Iris pigment epithelial cell (primary cell): ENCODE measurements at regions not wholly inside any gene's neighbourhood (a gene's known extent, or its start where the extent isn't known, plus 50 kb on each side); places are given as distances from the start of the nearest gene placed in this dataset.
"Not testable (repeated sequence)": the region's sequence is repeated elsewhere in the genome, so short reads cannot be mapped to it uniquely, and the experiment has no call there.

ENCODE experiments used
- DNase-seq: peaks from one replicate; pipeline ENCODE4 v3.0.0-alpha.2; 2011; ENCODE audit warnings: low read depth

DNA sequence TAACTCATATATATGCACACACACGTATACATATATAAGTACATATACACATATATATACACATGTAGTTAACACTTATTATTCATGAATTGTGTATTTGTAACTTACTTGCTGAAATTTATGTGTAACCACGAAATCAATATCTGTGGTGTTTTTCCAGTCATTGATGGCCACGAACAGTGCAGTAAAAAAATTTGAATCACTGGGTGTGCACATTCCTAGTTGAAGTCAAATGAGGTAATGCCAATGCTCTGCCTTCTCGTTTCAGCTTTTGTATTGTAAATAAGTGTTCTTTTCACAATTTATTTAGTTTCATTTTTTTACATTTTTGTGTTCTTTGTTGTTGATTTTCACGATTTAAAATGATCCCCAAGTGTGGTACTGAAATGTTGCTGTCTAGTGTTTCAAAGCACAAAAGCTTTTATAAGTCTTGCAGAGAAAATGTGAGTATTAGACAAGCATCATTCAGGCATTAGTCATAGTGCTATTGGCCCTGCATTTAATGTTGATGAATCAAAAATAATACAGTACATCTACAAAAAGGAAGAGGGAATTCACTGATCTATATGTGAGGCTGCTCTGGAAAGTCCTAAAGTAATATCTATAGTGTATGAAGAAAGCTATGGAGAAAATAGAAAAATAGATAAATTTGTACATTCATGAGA, 419.0 kb downstream of the DSC3 start:
- peak; percentile 10 for DNase-seq

DNA sequence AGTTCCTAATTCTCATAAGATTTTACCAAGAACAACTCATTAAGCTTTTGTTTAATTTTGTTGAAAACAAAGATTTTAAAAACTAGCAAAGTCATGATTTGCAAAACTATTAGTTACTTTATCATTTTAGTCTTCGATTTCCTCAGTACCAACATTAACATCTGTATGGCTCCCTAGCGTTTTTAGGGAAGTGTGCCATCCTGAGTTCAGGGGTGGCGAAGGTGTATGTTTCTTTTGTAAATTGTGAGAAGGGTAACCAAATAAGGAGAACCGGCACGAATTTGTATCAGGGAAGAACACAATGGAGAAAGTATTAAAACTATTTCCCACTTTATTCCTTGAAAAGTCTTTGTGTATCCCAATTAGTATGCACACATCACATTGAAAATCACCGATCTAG, 419.9 kb downstream of the DSC3 start:
- no peak for DNase-seq

DNA sequence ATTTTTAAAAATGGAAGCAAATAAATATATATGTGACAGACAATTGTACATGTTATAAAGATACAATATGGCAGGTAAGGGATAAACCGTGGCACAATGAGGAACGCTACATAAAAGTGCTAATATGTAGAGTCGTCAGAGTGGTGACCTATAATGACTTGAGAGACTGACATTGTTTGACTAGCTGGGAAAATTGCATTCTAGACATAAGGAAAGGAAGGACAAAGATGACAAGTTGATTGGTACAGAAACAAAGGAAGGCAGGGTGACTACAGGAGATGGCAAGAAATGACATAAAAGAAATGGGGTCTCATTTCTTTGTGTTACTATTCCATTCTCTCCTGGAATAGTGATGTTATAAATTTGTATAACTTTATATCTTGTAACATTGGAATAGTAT, 420.4 kb downstream of the DSC3 start:
- no peak for DNase-seq

DNA sequence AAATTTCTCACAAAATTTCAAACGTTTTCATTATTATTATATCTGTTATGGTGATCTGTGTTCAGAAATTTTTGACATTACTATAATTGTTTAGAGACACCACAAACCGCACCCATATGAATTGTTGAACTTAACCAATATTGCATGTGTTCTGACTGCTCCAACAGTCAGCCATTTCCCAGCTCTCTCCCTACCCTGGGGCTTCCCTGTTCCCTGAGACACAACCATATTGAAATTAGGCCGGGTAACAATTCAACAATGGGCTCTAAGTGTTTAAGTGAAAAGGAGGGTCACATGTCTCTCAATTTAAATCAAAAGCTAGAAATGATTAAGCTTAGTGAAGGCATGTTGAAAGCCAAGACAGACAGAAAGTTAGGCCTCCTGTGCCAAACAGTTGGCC, 424.0 kb downstream of the DSC3 start:
- DNase-seq = no peak

DNA sequence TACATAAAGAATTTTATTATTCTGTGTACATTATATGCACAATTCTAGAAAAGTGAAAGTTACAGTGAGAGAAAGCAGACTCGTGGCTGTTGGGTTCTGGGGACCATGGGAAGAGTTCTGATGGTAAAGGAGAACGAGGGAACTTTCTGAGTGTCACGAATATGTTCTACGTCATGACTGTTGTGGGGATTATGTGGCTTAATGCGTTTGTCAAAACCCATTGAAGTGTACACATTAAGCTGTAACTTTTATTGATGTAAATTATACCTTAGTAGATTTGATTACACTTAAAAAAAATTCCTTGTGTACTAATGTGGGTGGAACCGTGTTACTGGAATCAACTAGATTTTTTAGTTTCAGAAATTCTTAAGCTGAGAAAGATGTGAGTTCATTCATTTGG, 426.1 kb downstream of the DSC3 start:
- no peak for DNase-seq

DNA sequence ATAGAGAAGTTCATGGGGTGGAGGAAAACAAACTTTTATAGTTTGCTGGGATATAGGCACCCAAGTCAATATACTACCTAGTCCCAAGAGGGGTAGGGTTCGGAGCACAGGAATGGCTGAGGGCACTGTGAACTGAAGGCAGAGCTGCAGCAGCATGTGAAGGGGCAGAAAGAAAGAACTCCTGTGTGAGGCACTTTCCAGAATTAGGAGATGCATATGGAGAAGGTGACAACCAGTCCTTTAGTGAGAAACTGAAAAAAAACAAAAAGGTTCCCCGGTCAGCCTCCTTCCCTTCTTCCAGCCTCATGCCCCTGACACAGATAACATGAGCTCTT, 429.1 kb downstream of the DSC3 start:
- DNase-seq = no peak

DNA sequence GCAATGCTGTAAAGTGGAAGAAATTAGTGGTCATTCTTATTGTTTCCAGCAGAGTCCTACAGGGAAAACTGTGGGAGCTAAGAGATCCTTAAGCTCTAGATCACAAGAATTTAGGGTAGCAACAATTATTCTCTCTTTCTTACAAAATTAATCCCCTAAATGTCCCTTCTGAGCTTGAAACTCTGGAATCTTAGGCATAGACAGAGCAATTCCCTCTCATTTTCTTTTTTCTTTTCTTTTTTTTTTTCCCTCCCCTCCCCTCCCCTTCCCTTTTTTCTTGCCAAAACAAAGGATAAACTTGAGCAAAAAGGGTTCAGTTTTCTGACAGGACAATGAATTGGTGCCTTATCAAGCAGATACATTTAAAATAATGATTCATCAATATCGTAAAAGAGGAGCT, 441.0 kb downstream of the DSC3 start:
- no peak for DNase-seq

DNA sequence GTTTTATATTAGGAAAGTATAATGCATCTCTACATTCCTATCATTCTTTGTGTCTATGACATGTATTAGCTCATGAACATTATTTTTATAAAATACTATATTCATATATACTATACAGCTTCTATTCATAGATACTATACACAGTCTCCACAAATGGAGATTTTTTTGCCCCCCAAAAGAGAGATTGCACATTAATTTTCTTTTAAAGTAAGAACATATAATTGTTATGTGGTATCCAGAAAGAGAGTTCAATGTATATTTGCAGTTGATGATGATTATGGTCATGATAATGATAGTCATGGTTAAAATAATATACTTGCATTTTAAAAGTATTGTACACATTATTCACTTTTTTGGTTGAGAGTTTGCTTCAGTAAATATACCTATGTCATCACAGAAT, 445.3 kb downstream of the DSC3 start:
- no peak for DNase-seq

DNA sequence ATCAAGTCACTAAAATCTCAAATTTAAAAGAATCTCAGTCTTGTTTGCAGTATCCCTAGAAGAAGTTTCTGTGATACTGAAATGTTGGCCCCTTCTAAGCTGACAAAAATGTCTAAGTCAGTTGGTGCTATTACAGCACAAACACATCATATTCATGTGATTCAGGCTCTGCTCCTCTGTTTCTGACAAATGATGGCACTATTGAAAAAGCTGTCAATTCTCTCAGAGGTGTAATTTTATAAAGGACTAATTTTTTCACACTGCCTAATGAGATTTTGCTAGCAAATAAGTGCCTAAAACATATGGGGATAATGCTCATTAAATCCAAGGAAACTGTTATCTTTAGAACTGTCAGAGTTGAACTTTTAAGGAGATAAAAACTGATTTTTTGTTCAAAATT, 445.9 kb downstream of the DSC3 start:
- DNase-seq = no peak

DNA sequence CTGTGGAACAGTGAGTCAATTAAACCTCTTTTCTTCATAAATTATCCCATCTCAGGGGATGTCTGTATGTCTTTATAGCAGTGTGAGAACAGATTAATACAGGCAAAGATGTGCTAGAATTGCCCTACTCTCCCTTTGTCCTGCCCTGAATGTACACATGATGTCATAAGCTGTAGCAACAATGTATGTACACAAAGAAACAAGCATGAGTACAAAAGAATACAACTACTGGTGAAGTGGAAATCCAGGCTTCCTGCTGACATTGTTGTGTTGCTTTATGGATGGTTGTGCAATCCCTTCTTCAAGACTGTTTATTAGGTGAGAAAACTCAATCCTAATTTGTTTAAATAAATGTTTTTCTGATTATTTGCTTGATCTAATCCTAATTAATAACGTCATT, 446.6 kb downstream of the DSC3 start:
- no peak for DNase-seq

DNA sequence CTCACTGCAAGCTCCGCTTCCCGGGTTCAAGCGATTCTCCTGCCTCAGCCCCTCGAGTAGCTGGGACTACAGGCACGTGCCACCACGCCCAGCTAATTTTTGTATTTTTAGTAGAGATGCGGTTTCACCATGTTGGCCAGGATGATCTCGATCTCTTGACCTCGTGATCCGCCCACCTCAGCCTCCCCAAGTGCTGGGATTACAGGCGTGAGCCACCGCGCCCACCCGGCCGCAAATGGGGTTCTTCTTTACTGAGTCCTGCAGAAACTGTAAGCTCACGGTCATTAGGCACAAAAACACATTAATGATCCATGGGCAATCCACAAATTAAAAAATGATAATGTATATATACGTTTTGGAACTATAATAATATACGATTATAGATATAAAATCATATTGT, 447.6 kb downstream of the DSC3 start:
- DNase-seq = not testable (repeated sequence)

DNA sequence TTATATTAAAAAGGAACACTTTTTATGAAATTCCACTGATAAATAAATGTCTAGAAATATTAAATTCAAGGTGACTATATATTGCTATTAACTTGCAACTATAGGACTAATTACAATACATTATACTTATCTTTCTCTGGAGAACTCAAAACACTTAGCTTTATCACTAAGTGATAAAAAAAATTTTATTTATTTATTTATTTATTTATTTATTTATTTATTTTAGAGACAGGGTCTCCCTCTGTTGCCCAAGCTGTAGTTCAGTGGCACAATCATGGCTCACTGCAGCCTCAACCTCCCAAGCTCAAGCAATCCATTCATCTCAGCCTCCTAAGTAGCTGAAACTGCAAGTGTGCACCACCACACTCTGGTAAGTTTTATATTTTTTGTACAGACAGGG, 451.1 kb downstream of the DSC3 start:
- no peak for DNase-seq

DNA sequence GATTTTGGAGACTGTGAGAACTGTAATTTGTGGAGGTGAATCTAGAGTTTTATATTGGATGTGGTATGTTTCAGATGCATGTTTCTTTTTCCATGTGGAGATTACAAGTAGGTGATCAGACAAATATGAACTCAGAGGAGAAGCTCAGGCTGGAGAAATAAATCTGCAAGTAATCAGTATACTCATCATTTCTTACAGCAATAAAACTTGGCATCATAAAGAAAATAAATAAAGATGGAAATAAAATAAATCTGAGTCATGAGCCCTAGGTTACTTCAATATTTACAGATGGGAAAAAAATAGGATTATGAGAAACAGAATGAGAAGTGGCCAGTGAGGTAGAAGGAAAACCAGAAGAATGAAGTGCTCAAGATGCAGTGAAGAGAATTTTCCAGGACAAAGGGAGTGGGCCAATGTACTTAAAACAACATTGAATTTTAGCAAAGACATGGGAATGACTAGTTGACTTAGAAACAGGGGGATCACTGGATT, 453.8 kb downstream of the DSC3 start:
- no peak for DNase-seq

DNA sequence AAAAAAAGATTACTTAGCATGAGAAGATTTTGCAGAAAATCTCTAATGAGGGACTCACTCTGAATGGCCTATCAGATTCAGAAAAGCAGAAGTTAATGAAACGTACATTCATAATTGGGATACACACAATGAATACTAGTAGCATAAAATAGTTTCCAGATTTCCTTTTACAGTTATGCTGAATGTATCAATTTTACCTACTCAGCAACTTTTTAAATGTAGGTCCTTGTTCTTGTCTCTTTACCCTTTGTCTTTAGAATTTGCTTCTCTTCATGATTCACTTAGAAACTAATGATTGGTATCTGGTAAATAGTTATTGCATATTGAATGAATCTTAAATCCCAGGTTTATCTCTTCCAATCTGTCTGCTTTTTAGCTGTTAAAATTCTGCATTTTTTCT, 458.8 kb downstream of the DSC3 start:
- DNase-seq = no peak

DNA sequence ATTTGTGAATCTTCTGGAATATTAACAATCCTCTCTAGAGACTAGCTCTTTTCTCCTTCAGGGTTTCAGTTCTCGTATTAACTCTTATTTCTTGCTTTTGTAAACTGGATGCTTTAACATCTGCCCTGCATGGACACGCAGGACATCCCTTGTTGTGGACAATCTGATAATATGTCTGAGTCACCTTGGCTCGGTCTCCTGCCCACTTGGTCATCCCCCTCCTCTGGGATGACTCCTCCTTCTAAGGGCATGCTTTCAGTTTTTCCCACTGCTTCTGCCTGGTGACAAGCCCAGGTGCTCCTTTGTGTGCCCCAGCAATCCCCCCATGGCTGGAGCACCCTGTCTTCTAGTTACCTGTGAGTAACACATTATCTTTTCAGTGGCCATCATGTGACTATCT, 460.5 kb downstream of the DSC3 start:
- DNase-seq = no peak

DNA sequence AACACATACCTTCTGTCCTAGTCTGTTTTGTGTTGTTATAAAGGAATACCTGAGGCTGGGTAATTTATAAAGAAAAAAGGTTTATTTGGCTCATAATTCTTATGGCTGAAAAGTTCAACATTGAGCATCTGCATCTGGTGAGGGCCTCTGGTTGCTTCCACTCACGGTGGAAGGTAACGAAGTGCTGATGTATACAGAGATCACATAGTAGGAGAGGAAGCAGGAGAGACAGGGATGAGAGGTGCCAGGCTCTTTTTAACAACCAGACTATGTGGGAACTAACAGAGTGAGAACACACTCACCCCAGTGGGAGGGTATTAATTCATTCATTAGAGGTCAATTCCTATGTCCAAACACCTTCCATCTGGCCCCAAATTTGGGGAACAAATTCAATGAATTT, 463.8 kb downstream of the DSC3 start:
- no peak for DNase-seq

DNA sequence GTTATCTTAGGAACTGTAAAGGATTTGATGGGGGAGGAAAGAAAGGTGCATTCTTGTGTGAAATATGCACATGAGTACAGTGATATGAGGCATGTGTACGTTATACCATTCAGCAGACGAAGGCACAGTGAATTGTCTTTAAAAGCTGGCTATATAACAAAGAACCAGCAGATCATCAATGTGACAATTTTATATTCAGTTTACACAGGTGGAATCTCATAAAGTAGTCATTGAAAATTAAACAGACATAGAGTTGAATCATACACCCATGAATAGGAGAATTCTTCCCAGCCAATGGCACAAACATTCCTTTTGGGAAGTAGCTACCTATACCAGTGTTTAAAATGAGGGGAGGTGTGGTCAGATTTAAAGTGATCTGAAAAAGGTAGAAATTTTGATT, 470.3 kb downstream of the DSC3 start:
- DNase-seq = no peak

DNA sequence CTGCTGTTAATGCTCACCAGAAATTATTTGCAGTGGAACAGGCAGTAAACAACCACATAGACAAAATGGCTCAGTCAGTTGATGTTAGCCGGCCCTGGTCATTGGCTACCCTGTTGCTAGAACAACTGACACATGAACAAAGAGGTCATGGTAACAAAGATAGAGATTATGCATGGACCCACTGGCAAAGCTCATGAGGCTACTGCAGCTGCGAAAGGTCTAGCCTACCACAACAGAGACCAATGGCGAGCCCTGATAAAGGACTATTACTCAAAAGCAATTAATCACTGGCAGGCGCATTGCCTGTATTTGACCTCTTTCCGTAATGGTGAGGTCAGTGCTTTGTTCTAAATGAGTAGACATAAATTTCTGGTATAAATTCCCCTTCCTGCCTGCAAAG, 474.2 kb downstream of the DSC3 start:
- DNase-seq = no peak

DNA sequence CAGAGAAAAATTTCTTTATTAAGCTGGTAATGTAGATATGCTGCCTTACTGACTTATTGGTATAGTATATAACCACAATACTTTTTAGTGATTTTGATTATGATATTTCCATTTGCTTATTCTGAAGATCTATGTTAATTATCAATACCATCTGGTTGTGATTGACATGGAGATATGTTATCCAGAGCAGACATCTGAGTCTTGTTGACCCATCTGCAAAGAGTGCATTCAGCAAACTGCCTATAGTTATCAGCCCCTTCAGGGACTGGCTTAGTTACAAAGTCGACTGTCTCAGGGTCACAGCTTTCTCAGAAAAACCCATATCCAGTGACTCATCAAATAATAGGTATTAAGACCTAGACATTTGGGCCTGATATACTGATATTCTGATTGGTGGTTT, 475.7 kb downstream of the DSC3 start:
- no peak for DNase-seq

DNA sequence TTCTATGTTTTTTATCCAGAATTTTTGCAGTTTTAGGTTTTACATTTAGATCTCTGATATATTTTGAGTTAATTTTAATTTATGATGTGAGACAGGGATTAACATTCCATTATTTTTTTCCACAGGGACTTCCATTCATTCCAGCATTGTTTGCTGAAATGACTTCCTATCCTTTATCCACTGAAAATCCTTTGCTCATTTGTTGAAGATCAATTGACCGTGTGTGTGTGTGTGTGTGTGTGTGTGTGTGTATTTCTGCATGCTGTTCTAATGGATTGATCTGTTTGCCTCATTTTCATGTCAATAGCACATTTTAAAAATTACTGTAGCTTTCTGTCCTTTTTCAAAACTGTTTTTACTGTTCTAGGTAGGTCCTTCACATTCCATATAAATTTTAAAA, 480.3 kb downstream of the DSC3 start:
- no peak for DNase-seq

DNA sequence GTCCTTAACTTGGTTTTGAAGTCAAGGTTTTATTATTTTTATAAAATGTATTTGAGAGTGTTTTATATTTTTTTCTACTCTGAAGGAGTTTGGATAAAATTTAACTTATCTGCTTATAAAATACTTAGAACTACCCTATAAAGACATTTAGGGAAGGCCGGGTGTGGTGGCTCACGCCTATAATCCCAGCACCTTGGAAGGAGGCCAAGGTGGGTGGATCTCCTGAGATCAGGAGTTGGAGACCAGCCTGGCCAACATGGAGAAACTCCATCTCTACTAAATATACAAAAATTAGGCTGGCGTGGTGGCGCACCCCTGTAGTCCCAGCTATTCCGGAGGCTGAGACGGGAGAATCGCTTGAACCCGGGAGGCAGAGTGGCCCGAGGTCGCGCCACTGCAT, 486.4 kb downstream of the DSC3 start:
- DNase-seq = no peak

DNA sequence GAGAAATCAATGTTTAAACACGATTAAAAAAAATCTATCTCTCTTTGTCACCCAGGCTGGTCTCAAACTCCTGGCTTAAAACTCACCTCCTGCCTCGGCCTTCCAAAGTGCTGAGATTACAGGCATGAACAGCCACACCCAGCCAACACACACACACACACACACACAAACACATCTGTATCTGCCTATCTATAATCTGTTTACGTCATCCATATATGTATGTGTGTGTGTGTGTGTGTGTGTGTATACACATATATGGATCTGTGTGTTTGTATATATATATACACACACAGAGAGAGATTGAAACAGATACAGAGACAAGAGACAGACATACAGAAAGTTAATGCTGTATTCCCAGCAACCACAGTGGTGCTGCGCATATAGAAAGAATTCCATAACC, 497.1 kb downstream of the DSC3 start:
- no peak for DNase-seq

DNA sequence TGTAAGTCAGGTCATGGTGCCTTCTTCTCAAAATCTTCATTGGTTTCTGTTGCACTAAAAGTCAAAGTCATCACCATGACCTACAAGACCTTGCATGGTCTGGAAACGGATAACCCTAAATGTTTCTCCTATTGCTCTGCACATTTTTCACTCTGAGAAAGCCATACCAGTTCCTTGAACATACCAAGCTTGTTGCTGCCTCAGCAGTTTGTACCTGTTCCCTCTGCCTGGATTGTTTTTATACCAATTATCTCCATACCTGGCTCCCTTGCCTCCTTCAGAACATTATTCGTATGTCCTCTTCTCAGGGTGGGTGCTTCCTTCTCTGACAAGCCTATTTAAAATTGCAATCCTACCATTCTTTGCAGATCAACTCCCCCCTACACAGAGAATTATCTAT, 498.4 kb downstream of the DSC3 start:
- DNase-seq = no peak

DNA sequence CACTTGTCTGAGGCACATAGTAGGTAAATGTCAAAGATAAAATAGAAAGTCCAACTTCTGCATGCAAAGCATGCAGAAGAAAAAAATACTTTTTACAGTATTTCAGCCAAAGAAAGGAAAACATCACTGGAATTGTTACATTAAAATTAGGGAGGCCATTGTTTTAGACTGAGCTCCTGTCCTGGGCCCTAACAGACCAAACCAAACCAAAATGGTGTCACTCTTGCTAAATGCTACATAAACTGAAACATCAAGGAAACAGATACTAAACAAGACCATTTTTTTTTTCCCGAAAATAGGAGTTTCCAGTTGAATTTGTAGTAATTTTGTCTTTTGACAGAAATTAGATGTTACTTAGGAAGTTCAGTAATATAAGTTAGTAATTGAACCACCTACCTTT, 508.8 kb downstream of the DSC3 start:
- DNase-seq = no peak

DNA sequence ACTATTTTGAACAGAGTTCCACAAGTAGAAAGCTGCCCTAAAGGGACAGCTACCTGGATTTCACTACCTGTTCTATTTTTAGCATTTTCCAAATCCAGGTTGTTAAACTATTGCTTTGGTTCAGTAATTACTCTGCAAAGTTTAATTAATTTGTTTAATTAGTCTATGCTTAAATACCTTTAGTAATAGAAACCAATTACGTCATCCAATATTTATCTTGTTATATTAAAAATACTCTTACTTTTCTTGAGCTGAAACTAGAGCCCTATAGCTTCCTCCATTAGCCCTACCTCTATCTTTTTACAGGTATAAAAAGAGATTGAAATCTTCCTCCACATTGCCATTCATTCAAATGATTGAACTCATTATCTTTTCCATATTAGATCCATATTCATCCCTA, 514.6 kb downstream of the DSC3 start:
- DNase-seq = no peak
